OCI-LY7 (cell line): ENCODE measurements at regions not wholly inside any gene's neighbourhood (a gene's known extent, or its start where the extent isn't known, plus 50 kb on each side); places are given as distances from the start of the nearest gene placed in this dataset.
"Not testable (repeated sequence)": the region's sequence is repeated elsewhere in the genome, so short reads cannot be mapped to it uniquely, and the experiment has no call there.

Source experiments
- BruUV-seq: library from RNA; stranded (reverse); fragments of 400-500 nt; replicated peaks from 2 replicates; lab custom pipeline; 2021; lab: Mats Ljungman, UMichigan
- CTCF ChIA-PET: fragments of 300-600 bp; sonication (Branson Sonifier 250); formaldehyde crosslinking; loops from one replicate; lab custom pipeline; 2022; ENCODE audit warnings: antibody characterized with exemption; ENCODE audit not compliant: unreplicated experiment; lab: Charles Lee
- POLR2A ChIA-PET: fragments of 300-600 bp; sonication (Branson Sonifier 250); formaldehyde crosslinking; loops from one replicate; lab custom pipeline; 2022; ENCODE audit warnings: antibody characterized with exemption; lab: Charles Lee
- DNase-seq: peaks from one replicate; pipeline ENCODE4 v3.0.0-alpha.2; 2015; ENCODE audit warnings: low spot score
- H2AFZ ChIP-seq: fragments of 200-600 bp; sonication (generic), shearing (Covaris generic); 2 replicates; pipeline ENCODE4 v1.6.1; 2014; ENCODE audit warnings: mild to moderate bottlenecking, antibody characterized with exemption, low read length, moderate library complexity
- H3K27ac ChIP-seq: fragments of 200-600 bp; sonication (generic); 2 replicates; pipeline ENCODE4 v1.5.1; 2014; ENCODE audit warnings: mixed run types, low read depth, mild to moderate bottlenecking, moderate library complexity, low read length, inconsistent platforms; ENCODE audit not compliant: poor library complexity, severe bottlenecking
- H3K36me3 ChIP-seq: fragments of 200-600 bp; sonication (generic); 2 replicates; pipeline ENCODE4 v1.6.1; 2014; ENCODE audit warnings: mild to moderate bottlenecking, antibody characterized with exemption, low read length, moderate library complexity, mixed read lengths; ENCODE audit not compliant: insufficient read depth
- H3K4me1 ChIP-seq: fragments of 200-600 bp; sonication (generic); 2 replicates; pipeline ENCODE4 v1.5.1; 2014; ENCODE audit warnings: mild to moderate bottlenecking, low read length; ENCODE audit not compliant: insufficient read depth, poor library complexity, severe bottlenecking
- H3K4me2 ChIP-seq: fragments of 200-600 bp; sonication (generic); 2 replicates; pipeline ENCODE4 v1.6.1; 2014; ENCODE audit warnings: mild to moderate bottlenecking, low read length
- H3K4me3 ChIP-seq: fragments of 200-600 bp; sonication (generic); 2 replicates; pipeline ENCODE4 v1.5.1; 2014; ENCODE audit warnings: mild to moderate bottlenecking, low read depth, low read length; ENCODE audit not compliant: poor library complexity, severe bottlenecking
- H3K79me2 ChIP-seq: fragments of 200-600 bp; sonication (generic); 2 replicates; pipeline ENCODE4 v1.6.1; 2016; ENCODE audit warnings: low read depth, mild to moderate bottlenecking, low read length, moderate library complexity, mixed read lengths; ENCODE audit not compliant: insufficient read depth
- H3K9me2 ChIP-seq: fragments of 200-600 bp; sonication (generic); 2 replicates; pipeline ENCODE4 v1.6.1; 2016; ENCODE audit warnings: mild to moderate bottlenecking, low read length, mixed read lengths; ENCODE audit not compliant: insufficient read depth
- H3K9me3 ChIP-seq: fragments of 200-600 bp; sonication (generic); 2 replicates; pipeline ENCODE4 v1.6.1; 2014; ENCODE audit warnings: mild to moderate bottlenecking, mixed run types, low read length, mixed read lengths
- H4K20me1 ChIP-seq: fragments of 200-600 bp; sonication (generic); 2 replicates; pipeline ENCODE4 v1.6.1; 2014; ENCODE audit warnings: mild to moderate bottlenecking, antibody characterized with exemption, low read length, moderate library complexity, mixed read lengths; ENCODE audit not compliant: insufficient read depth
- CTCF ChIP-seq: fragments of 200-600 bp; sonication (generic); conservative IDR thresholded peaks from 2 replicates; pipeline ENCODE4 v1.5.1; 2014; ENCODE audit warnings: mild to moderate bottlenecking, antibody characterized with exemption, low read length, moderate library complexity, mixed read lengths
- EZH2phosphoT487 ChIP-seq: fragments of 200-600 bp; sonication (generic); IDR thresholded peaks from 2 replicates; pipeline ENCODE4 v1.6.1; 2018; ENCODE audit warnings: low read depth, borderline replicate concordance, mild to moderate bottlenecking, mixed run types, antibody characterized with exemption, low read length, moderate library complexity, mixed read lengths
- intact Hi-C: fragments of 100-400 bp; cut with micrococcal nuclease; formaldehyde crosslinking; loops from one replicate; pipeline ENCODE4 v1.10.0; 2022; ENCODE audit not compliant: unreplicated experiment

DNA sequence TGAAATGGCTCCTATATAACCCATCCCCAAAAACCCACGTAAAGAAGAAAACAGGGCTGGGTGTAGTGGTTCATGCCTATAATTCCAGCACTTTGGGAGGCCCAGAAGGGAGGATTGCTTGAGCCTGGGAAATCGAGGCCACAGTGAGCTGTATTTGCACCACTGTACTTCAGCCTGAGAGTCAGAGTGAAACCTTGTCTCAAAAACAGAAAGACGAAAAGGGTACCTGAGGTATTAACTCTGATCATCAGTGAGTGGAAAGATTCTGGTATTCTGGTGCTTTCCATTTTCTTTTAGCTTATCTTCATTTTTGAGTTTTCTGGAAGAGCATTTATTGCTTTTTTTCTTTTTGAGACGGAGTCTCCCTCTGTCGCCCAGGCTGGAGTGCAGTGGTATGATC, 110.6 kb upstream of the PRKX start:
- intact Hi-C loops, DNase-seq, H3K9me3 ChIP-seq, H3K27ac ChIP-seq, H2AFZ ChIP-seq, H4K20me1 ChIP-seq, POLR2A ChIA-PET, H3K4me2 ChIP-seq, H3K9me2 ChIP-seq, CTCF ChIA-PET, H3K4me1 ChIP-seq, BruUV-seq, H3K79me2 ChIP-seq, H3K4me3 ChIP-seq: not testable (repeated sequence)
- H3K36me3 ChIP-seq = peaks cover 37% of the 10 kb centered on the region

DNA sequence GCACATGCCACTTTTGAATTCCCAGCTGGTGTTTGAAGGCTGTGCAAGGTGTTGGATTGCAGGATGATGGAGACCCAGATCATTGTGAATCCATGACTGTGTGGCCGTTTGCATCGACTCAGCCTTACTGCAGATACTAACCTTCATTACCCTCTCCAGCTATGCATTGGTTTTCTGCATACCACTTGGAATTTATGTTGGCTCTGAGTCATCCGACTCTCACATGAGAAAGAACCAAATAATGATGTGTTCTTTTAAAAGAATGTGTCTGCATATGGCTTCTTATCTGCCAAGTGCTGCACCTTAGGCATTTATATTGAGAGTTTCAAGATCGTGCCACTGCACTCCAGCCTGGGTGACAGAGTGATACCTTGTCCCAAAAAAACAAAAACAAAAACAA, 106.7 kb upstream of the PRKX start:
- Histone ChIP-seq H3K4me1 (peaks cover 6% of the 10 kb centered on the region), H3K9me3 (no peaks in the 10 kb centered on the region), H3K4me2 (no peak overlapping the region), H4K20me1 (no peaks in the 10 kb centered on the region), H3K36me3 (peaks cover 56% of the 10 kb centered on the region), H3K27ac (no peak overlapping the region), H3K9me2 (no peaks in the 10 kb centered on the region), H3K79me2 (no peaks in the 10 kb centered on the region), H2AFZ (no peak overlapping the region), H3K4me3 (no peak overlapping the region)
- POLR2A ChIA-PET = no interaction called here
- intact Hi-C loops = no loop called here
- BruUV-seq = no TSS peak
- no peak for DNase-seq
- TF ChIP-seq CTCF (no peak), EZH2phosphoT487 (no peak)
- CTCF ChIA-PET = no interaction called here

DNA sequence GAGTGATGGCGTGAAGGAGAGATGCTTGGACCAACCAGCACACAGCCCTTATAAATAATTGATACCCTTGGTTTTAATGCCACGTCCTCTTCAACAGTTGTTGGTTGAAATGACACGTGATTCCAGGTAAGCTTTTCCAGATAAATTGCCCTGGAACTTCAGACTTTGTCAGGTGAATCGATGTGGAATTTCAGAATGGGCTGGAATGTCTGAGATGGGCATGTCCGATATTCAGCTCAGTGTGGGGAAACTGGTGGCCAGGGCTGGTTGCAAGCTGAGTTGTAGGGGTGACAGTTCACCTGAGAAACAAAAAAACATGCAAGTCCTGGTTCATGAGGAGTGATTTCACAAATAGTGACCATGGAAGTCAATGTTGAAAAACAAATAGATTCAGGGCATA, 104.0 kb upstream of the PRKX start:
- H2AFZ ChIP-seq, POLR2A ChIA-PET, H3K79me2 ChIP-seq, H3K4me2 ChIP-seq, DNase-seq, H3K9me2 ChIP-seq, H3K27ac ChIP-seq, CTCF ChIA-PET, intact Hi-C loops, BruUV-seq, H3K4me3 ChIP-seq, H3K9me3 ChIP-seq, H4K20me1 ChIP-seq: not testable (repeated sequence)
- Histone ChIP-seq H3K36me3 (peaks cover 49% of the 10 kb centered on the region), H3K4me1 (peaks cover 13% of the 10 kb centered on the region)
